Amygdala (tissue), 56 donors: ENCODE measurements at regions not wholly inside any gene's neighbourhood (a gene's known extent, or its start where the extent isn't known, plus 50 kb on each side); places are given as distances from the start of the nearest gene placed in this dataset.

Experiments used
- DNase-seq, 56 donors: peaks; one replicate each; lab custom pipeline; 2025; lab: John Stamatoyannopoulos, UW

GRCh38 chrX:104310657-104311254 is 56.0 kb upstream of the ESX1 start:
- DNase-seq = no peak

DNA sequence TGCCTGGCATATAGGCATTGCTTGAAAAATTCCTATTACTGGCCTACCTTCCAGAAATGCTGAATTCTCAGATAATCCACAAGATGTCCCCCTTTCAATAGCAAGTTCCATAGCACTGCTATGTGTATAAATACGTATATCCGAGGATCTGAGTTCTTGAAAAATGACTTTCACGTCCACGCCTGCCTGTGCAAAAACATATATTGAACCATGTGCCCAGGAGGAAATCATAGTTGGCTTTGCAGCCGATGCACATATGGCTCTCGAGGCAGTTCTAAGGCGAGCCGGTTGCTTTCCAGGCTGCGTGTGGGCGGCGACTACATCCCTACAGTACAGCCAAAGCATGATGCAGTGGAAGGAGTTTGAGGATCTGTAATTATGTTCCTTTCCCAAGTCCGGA is 55.4 kb upstream of the ESX1 start:
- peak in 30 of 56 donors; percentile 0 to 36 (median 3) for DNase-seq

DNA sequence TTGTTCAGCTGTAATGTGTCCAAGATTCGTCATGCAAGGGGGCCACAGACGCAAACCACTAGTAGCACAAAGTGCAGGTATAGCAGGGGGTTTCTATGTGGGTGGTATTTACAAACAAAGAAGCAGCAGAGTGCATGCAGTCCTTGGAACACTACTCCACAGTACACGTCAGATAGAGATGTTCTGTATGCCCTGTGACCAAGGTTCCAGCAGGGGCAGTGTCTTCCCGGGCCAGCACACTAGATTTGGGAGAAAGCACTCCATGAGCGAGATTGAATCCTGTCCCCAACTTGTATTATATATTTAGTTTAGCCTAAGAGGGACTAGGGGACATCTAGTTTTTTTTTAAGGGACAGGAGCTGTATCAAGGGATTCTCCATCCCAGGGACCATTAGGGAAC is 54.4 kb upstream of the ESX1 start:
- no peak for DNase-seq

DNA sequence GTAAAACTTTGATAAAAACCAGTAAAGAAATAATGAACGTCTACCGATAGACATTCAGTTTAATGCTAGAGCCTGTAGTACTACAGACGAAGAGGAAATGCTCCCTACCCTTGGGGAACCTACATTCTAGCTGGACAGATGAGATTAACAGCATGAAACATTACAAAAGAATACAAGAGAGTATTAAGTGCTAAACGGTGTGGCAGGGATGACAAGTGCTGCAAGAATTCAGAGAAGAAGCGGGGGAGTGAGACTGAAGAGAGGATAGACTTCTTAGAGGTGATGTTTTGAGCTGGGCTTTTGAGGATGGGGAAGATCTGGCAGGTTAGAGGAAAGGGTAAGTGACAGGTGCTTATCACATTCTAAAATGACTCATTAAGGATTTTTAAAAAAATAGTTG is 52.6 kb upstream of the ESX1 start:
- no peak for DNase-seq

DNA sequence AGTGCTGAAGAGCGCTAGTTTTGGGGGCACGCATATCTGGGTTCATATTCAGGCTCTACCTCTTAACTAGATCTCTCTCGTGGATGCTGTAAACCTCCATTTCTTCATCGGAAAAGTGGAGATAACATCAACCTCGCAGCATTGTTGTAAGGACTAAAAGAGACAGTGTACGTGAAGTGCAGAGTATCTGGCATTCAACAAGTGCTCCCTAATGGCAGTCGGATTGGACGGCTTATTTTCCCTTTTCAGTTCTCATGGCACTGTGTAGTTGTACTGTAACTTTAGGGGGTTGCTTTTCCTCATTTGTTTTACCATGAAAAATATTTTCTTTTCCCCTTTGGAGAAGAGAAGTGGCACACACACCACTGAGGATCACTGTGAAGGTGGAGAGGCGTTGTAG is 51.4 kb upstream of the ESX1 start:
- DNase-seq = no peak
